HG02943 (cell line): ENCODE measurements at regions not wholly inside any gene's neighbourhood (a gene's known extent, or its start where the extent isn't known, plus 50 kb on each side); places are given as distances from the start of the nearest gene placed in this dataset.

Source experiments
- ATAC-seq: cut with Tn5 transposase; IDR thresholded peaks from one replicate; pipeline ENCODE4 v1.9.1; 2021; ENCODE audit warnings: mild to moderate bottlenecking, low read depth, moderate library complexity; ENCODE audit not compliant: unreplicated experiment

DNA sequence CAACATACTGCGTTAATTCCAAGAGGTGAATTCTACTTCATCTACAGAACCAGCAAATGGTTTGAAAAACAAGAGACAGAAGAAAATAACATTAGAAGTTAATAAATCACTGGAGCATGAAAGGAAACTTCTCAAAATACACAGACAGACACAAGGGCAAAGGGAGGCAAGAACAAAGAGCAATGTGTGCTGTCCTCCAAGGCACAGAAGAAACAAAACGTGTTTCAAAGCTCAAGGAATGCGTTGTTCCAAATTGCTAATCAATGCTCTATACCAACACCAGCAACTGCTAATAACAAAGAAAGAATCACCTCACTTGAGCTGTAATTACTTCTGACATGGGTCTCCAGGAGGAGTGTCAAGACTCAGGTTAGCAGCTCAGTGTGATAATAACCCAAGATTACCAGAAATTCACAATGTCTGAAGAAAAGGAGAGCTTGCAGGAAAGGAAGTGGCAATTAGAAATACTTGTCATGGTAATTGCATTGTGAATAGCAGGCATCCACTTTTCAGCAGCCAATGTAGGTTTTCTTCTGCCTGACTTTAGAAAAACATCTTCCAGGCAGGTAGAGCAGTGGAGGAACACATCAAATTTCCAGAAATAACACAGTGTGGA is 175.4 kb downstream of the SEC16B start:
- ATAC-seq, result no peak

DNA sequence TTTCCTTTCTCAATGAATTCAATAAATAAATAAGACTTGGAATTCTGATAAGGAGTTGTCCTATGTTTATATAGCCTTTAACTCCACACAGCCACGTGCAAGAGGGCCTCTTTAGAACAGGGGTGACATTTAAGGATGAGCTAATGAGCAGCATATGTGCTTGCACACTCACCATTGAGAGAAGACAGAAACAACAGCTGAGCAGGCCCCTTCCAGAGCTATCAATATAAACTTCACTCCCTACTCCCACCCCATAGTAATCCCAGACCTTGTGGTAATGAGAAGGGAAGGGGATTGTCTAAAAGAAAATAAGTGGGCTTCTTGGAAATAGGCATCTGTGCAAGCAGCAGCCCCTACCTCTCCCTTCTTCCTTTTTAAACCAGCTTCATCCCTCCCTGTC is 176.0 kb downstream of the SEC16B start:
- no peak for ATAC-seq

DNA sequence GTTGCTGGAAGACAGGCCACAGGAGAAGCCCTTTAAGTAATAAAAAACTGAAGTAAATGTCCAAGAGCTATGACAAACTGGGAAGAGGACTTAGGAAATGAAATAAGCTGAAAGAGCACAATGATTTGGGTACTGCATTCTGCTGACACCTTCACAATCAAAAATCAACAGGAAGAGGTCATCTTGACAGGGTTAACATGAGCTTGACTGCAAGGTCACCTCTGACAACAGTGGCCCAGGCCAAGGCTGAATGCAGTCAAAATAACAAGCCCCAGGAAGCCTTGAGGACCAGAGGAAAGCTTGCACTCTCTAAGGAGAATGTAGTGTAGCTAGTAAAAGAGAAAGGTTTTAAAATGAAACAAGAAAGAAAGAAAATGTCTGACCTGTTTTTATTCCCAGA is 179.3 kb downstream of the SEC16B start:
- no peak for ATAC-seq

DNA sequence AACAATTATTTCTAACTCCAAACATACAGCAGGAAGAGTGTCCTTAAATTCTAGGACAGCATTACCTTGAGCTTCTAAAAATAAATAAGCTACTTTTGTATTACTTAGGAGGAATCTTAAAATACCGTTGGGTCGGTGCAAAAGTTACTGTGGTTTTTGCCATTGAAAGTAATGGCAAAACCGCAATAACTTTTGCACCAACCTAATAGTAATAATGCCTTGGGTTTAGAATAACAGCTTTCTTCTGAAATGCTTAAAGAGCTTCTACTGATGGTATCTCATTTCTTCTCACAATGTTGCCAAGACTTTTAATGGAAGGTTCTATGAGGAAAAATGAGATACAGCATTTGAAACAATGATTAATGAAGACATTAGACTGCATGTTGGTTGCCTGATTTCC is 179.9 kb downstream of the SEC16B start:
- ATAC-seq, result no peak

DNA sequence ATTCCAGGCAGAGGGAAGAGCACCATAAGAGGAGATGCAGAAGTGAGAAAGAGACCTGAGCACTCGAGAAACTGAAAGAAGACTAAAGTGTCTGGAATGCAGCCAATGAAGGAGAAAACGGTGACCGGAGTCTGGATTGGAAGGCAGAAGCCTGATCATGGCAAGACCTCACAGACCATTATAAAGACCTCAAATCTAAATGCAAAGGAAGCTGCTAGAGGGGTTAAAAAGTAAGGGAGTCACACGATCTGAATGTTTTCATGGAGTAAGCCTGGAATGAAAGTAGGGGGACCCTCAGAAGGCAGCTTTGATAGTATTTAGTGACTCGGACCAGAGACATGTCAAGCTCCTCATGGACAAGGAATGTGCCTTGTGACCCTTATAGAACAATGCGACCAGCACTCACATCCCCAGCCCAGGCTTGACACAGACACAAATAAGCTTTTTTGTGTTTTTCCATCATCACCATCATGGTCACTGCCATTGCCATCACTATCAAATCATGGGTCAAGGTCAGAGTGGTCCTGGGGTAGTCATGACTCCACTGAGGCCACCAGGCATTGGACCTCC is 183.6 kb downstream of the SEC16B start:
- ATAC-seq, result no peak

DNA sequence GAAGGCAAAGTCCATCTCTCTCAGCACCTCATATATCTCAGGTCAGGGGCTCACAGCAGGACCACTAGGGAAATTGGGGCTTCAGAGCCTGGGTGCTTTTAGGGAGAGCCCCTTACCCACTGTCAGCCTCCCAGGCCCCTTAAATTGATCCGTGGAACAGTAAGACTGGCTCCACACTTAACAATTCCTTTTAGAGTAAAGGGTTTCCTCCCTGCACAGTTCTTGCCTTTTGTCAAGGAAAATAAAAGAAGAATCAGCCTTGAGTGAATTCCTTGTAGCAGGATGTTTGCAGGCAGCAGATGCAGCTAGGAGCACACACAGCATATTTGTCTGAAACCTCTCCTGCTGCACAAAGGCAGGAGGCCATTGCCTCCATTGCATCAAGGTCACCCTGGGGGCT is 184.9 kb downstream of the SEC16B start:
- ATAC-seq, result no peak

DNA sequence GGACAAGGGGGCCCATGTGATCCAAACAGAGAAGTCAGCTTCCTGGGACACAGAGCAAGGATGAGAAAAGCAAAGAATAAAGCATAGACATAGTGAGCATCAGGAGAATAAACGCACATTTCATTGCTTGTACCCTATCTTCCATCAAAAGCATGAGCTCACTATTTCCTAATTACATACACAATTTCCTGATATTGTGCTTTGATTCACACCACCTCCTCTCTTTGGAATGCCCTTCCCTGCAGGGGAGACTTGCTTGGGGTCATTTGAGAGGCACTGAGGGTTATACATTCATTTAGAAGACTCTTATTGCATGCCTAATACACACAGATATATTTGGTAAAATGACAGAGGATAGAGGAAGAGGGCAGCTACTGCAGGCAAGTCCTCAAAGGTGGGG is 185.4 kb downstream of the SEC16B start:
- ATAC-seq, result no peak

DNA sequence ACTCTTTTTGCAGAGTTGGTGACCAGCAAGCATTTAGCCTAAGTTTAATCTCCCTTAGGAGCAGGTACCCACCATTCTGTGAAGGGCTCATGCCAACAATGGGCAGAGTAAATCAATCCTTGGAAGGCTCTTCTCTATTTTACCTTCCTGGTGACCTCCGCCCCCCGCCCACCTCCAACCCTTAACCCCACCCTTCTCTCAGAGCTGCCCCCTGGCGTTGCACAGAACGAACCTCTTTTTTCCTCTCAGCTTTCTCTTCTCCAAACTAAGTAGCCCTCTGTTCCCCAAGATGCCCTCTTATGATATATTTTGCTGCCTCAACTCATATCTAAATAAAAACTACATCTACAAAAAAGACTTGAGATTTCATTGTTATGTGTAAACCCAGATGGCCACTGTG is 186.8 kb downstream of the SEC16B start:
- no peak for ATAC-seq

DNA sequence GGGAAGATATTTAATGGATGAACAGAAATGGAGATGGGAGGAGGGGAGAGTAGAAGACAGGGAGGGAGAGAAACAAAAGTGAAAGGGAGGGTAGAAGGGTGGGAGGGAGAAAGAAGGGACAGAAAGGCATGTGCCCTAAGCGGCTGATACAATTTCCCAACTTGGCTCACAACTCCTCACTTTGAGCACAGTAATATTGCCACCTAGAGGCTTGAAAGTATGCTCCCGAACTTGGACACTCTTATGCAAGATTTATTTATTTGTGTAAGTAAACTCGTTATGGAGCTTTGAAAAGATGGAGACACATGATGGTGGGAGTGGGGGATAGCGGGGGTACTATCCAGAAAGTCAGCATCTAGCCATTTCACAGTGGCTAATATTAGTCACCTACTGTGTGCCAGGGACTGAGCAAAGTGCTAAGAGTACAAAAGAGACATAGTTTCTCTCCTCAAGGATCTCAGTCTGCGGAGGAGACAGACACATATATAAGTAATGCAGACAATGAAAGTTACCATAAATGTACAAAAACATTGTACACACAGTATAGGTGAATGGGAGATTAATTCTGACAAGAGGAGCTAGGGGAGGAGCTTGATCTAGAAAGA is 189.7 kb downstream of the SEC16B start:
- ATAC-seq, result no peak

DNA sequence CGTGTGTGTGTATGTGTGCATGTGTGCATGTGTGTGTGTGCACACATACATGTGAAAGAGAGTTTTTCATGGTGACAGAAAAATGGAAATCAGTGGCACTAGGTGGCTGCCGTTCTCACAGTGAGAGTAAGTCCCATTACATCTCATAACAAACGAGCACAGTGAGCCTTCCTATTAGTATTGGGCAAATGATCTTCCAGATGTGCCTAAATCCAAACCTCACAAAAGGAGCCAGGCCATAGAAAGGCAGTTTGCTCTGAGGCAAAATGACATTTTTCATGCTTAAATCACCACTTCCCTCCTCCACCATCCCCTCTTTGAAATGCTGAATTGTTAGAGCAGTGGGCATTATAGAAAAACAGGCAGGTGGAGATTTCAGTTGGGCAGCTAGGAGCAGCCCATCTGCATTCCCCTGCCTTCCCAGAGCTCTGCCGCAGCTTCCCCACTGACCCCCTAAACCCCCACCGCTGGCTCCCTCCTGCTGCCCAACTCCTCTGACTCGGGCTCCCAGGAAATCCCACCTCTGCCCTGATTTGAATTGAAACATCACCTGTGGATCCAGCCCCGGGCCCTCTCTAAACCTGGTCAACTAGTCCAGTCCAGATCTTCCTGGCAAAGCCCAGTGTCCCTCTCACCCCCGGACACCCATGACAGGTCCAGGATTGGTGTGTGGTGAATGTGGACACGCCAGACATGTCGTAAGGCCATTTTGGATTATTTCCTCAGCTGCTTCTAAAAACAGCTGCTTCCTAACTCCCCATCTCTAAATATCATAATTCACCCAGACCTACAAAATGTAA is 190.5 kb downstream of the SEC16B start:
- no peak for ATAC-seq

DNA sequence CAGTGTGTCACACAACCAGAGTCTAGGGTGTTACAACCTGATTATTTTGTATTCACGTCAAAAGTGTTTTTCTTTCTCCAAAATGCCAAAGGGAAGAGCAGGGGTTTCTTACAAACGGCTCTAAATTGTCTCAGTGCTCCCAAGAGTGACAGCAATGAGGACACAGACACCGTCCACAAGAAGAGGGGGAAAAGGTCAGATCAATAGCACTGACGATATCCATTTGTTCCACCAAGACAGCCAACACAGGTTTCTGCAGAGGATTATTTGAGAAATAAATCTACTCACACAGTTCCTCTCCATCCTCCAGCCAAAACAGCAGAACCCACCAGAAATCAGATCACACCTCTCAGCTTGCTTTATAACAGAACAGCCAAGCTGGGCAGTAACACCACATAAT is 193.9 kb downstream of the SEC16B start:
- ATAC-seq, result no peak

DNA sequence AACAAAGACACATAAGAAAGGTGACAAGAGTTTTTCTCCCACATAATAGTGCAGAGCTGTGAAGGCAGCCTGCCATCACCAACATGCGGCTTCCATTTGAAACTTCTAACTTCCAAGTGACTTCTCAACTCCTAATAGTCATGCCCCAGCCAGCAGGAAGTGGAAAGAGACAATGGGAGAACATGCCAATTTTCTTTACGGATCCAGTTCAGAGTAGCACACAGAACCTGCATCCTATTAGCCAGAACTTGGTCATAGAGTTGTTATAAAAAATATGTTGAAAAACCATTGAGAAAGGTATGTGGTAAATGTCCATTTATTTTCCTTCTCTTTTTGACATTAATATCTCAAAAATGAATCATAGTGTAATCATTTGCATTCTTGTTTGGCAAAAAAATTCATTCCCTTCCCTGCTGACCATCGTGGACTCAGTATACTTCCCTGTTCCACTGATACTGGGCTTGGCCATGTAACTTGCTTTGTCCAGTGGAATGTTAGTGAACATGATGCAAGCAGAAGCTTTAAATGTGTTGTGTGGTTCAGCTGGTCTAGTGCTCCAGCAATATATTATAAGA is 197.4 kb downstream of the SEC16B start:
- no peak for ATAC-seq

DNA sequence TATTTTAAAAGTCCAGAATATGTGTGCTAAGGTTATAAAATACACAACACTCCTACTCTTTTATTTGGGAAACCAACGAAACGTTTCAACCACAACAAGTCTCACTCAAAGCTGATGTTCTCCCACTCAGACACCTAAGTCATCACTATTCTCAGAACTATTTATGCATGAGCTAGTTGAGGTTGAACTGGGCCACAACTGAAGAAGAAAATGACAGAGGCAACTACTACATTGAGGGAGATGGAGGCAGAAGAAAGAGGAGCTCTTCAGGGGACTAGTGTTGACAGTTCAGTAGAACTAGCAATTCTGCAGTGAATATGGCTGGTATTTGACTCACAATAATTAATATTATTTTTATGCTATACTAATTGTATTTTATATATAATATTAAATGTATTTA is 198.2 kb downstream of the SEC16B start:
- no peak for ATAC-seq

DNA sequence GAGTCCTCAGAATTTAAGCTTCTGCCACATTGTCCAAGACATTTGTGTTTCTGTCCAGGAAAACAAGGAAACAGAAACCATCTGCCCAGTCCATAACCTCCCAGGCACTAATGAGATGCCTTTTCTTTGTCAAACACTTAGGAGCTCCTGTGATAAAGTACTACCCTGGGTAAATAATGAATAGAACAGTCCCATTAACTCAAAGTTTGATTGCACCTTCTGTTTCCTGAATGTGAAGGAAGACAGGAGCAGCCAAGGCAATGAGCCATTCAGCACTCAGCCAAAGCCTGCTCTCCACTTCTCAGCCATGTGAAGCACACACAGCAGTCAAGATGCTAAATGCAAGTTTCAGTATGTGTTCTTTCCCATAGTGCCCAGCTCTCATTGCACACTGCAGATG is 199.8 kb downstream of the SEC16B start:
- ATAC-seq, result no peak

DNA sequence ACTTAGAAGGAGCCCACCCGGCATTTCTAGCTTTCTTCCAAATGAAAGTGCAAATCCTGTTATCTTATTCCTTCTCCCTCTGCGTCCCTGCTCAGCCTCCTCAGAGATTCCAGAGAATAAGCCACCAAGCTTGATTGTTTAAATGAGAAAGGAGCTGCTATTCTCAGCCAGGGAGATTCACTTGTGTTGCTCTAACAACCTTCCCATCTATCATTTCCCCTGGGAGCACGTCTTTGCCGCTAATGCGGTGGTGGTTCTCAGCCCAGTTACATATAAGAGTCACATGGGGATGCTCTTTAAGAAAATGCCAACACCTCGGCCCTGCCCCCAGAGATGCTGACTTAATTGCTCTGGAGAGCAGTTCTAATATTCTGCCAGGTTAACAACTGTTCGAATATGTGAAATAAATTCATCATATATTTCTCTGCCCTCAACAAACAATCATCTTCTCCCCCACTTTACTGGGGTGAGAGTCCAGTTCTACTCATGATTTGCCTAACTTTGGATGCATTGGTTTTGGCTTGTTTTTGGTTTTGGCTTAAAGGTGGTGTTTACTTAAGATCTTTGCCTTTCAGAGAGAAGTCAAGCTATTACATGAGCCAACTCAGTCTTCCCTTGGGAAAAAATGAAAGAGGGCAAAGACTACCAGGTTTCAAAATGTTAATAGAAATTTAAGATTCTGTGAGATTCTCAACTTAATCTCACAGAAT is 213.9 kb downstream of the SEC16B start:
- no peak for ATAC-seq

DNA sequence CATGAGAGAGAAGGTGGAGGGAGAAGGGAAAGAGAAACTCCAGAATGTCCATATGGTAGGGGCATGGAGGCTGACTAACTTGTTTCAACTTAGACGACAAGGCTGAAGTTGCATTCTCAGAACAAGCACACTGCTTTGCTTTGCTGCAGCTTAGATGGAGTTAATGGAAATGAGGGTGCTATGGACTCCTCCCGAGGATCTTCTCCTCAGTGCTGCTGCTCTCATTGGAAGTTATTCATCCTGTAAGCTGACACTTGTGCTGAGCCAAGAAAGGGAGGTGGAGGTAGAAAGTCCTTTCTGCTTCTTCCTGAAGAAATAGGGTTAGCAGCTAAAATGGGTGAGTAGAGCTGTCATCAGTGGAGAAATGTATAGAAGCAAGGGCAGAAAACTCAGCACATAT is 215.3 kb downstream of the SEC16B start:
- ATAC-seq, result no peak

DNA sequence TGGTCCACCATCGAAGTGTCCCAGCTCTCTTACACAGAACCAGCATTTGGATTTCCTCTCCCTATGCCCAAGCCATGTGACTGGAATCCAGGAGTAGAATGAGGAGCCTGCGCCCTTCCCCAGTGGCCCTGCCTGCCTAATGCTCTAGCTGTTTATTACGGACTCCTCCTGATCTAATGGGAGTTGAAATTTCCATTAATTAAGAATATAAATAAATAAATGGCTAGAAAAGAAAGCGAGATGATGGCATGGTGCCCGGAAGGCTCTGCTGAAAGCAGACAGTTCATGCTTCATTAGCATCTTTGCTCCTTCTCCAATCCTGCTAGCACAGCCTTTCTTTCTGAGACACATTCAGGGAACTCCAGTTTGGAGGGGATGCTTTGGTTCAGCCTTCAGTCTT is 216.2 kb downstream of the SEC16B start:
- ATAC-seq, result no peak

DNA sequence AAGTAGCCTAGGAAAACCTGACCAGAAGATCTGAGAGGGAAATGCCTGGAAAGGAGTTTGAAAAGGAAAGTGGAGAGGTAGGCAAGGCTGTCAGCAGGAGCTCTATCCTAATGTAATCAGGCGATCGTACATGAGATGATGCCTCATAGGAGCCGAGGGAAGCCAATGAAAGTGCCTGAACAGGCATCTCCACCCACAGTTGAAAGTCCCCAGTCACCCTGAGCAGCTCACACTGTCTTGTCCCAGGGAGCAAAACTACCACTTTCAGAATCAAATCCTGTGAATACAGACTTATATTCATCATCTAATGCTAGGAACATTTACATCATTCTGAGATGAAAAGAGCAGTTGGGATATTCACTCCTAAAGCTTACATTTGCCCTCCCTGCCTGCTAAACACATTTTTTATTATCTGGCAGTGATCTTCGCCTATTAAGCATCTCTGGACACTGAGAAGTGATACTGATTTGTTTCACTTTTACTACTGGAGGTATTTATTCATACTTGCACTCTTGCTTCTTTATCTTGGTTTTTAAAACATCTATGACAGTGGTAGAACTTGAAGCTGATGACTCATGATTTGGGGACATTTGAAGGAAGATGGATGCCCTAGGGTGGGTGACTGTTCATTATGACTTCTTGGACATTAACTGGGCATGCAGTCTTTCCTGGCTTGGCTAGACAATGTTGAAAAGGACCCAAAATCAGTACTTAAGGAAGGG is 221.6 kb downstream of the SEC16B start:
- ATAC-seq, result no peak

DNA sequence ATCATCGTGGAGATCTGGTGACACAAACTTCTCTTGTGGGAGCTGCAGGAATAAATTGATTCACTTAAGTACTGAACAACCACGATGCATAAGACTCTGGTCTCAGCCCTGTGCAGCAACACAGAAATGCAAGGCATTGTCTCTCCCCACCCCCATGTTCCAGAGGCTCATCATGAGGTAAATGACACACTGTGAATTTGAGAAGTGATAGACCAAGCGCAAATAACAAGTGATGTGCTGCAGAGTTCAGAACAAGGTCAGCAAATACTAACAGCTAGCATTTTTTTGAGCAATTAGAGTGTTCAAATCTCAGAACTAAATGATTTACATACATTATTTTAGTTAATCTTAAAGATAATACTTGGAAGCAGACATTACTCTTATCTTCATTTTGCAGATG is 223.7 kb downstream of the SEC16B start:
- ATAC-seq, result no peak

DNA sequence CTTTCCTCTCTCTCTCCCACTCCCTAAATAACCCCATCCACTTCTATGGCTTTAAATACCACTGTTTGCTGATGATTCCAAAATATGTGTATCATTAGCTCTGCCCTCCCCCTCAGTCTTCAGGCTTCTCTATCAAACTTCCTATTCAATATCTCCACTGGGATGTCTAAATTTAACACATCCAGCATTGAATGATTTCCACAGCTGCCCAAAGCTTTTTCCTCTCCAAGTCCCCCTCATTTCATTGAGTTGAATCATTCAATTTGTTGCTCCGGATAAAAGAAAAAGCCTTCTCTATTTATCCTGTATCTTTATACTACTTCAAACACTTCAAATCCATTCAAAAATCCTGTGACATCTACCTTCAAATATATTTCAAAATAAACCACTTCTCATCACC is 225.0 kb downstream of the SEC16B start:
- ATAC-seq, result no peak
